Psoas muscle (tissue), 7 donors: ENCODE measurements at regions not wholly inside any gene's neighbourhood (a gene's known extent, or its start where the extent isn't known, plus 50 kb on each side); places are given as distances from the start of the nearest gene placed in this dataset.

ENCODE experiments used
- ATAC-seq, 4 donors: fragments of 200-7000 bp; cut with Tn5 transposase; one replicate each; pipeline ENCODE4 v1.9.1; 2020; ENCODE audit warnings: moderate library complexity in 3 of 4, mild to moderate bottlenecking in 2 of 4
- DNase-seq, 2 donors: peaks; one replicate each; pipeline ENCODE4 v3.0.0-alpha.2; 2020
- H3K27ac ChIP-seq: fragments of 200-600 bp; one replicate; pipeline ENCODE4 v1.8.0; 2022
- H3K27me3 ChIP-seq, 3 donors: fragments of 200-600 bp in 1 of 3; one replicate each; pipeline versions ENCODE4 v1.6.1 to v1.8.0; 2013 to 2022; ENCODE audit warnings: low read length in 2 of 3, mild to moderate bottlenecking in 2 of 3, moderate library complexity in 1 of 3; ENCODE audit not compliant: insufficient read depth in 3 of 3
- H3K36me3 ChIP-seq, 2 donors: fragments of 200-600 bp in 1 of 2; one replicate each; pipeline versions ENCODE4 v1.6.1 to v1.8.0; 2013 to 2022; ENCODE audit warnings: low read depth in 1 of 2, mild to moderate bottlenecking in 1 of 2, moderate library complexity in 1 of 2; ENCODE audit not compliant: insufficient read depth in 1 of 2
- H3K4me1 ChIP-seq: fragments of 200-600 bp; one replicate; pipeline ENCODE4 v1.8.0; 2022
- H3K4me3 ChIP-seq: fragments of 200-600 bp; one replicate; pipeline ENCODE4 v1.8.0; 2022; ENCODE audit warnings: mild to moderate bottlenecking
- H3K9me3 ChIP-seq: fragments of 200-600 bp; one replicate; pipeline ENCODE4 v1.8.0; 2022
- CTCF ChIP-seq: fragments of 200-600 bp; IDR thresholded peaks from one replicate; pipeline ENCODE4 v1.8.0; 2022; ENCODE audit warnings: antibody characterized with exemption
- WGBS, 3 donors: extraction: QIAGEN DNeasy Blood & Tissue Kit; methylation state at CpG; one replicate each; pipeline versions ENCODE4 v1.1.6 to v1.1.7; 2013; 5-methylcytosine and 5-hydroxymethylcytosine counted together
- intact Hi-C, 2 donors: fragments of 100-400 bp; cut with DNase I; formaldehyde crosslinking; loops; one replicate each; pipeline versions ENCODE4 v1.11.0 to v1.14.2; 2022
- donor health status: healthy with polysubstance abuse.
- donor health status: DM: no; HTN: no; CAD: no; lungs with moderate emphysema.
- donor health status: Bipolar disorder and iron deficiency.
- donor health status: healthy.
- donor health status: DM: yes; HTN: yes; CAD: no.
- donor health status: DM: no; HTN: no; CAD: no.
- donor health status: DM: yes; HTN: yes; CAD: no.

DNA sequence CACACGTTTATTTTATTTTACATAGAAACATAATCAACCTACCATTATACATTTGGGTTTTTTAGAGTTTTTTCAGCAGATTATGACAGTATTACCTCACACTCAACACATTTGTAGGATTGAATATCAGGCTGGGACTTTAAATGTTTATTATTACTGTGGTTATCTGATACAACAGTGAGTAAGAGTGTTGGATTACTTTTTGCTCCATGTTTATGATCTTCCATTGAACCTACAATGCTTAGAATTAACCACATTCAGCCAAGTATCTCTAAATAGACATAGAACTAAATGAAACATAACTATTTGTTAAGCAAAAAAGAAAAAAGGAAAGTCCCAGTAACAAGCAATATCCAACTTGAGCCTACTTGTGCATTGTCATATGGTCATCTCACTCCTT is 607.4 kb upstream of the PITX2 start:
- no peaks in the 10 kb centered on the region for H3K36me3 ChIP-seq
- no peaks in the 10 kb centered on the region for H3K4me1 ChIP-seq
- ATAC-seq (no peak), DNase-seq (no peak)
- 24 to 30% (median 26%) methylated on average over 1 of the region's 1 CpG for WGBS, 3 donors
- H3K27ac ChIP-seq = no peak overlapping the region
- H3K4me3 ChIP-seq = no peak overlapping the region
- no peaks in the 10 kb centered on the region for H3K9me3 ChIP-seq
- intact Hi-C loops = no loop called here
- TF ChIP-seq CTCF = no peak
- no peaks in the 10 kb centered on the region for H3K27me3 ChIP-seq

DNA sequence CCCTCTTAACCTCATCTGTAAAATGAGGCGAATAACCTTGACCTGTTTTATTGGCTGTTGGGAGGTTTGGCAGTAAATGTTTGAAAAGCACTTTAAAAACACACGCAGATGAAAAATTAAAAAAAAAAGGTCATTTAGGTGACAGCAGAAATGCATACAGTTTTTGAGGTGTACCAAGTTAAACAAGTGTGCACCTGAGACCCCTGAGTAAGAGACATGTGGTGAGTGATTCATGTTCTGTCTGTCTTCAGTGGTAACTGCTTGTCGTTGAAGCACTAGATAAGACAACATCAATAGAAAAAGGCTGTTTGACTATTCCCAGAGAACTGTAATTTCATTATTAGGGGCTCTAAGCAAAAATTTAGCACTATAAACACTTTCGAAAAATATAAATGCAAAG is 608.4 kb upstream of the PITX2 start:
- Histone ChIP-seq H3K27me3 (no peaks in the 10 kb centered on the region), H3K9me3 (no peaks in the 10 kb centered on the region), H3K4me3 (no peak overlapping the region), H3K27ac (no peak overlapping the region), H3K4me1 (no peaks in the 10 kb centered on the region), H3K36me3 (no peaks in the 10 kb centered on the region)
- whole genome bisulfite sequencing, 3 donors = 51 to 86% (median 63%) methylated on average over 4 of the region's 4 CpGs
- intact Hi-C loops = no loop called here
- DNase-seq (no peak), ATAC-seq (no peak)
- no peak for TF ChIP-seq CTCF

- intact Hi-C loops = no loop called here
- Histone ChIP-seq H3K27ac (no peak overlapping the region), H3K4me1 (no peaks in the 10 kb centered on the region), H3K4me3 (no peak overlapping the region), H3K9me3 (no peaks in the 10 kb centered on the region), H3K27me3 (no peaks in the 10 kb centered on the region), H3K36me3 (no peaks in the 10 kb centered on the region)
- DNase-seq (no peak), ATAC-seq (no peak)
- 55 to 58% (median 57%) methylated on average over 8 of the region's 8 CpGs for WGBS, 3 donors
- no peak for TF ChIP-seq CTCF
These were observed 612.1 kb upstream of the PITX2 start for GRCh38 chr4:111234939-111235338.

GRCh38 chr4:111263836-111264235 is 641.0 kb upstream of the PITX2 start:
- H3K4me1 ChIP-seq = peaks cover 5% of the 10 kb centered on the region
- H3K36me3 ChIP-seq = no peaks in the 10 kb centered on the region
- intact Hi-C loops = no loop called here
- no peaks in the 10 kb centered on the region for H3K9me3 ChIP-seq
- H3K4me3 ChIP-seq = no peak overlapping the region
- no peak overlapping the region for H3K27ac ChIP-seq
- no peaks in the 10 kb centered on the region for H3K27me3 ChIP-seq
- no peak for TF ChIP-seq CTCF
- 50 to 74% (median 65%) methylated on average over 5 of the region's 5 CpGs for WGBS, 3 donors
- DNase-seq (no peak), ATAC-seq (no peak)

DNA sequence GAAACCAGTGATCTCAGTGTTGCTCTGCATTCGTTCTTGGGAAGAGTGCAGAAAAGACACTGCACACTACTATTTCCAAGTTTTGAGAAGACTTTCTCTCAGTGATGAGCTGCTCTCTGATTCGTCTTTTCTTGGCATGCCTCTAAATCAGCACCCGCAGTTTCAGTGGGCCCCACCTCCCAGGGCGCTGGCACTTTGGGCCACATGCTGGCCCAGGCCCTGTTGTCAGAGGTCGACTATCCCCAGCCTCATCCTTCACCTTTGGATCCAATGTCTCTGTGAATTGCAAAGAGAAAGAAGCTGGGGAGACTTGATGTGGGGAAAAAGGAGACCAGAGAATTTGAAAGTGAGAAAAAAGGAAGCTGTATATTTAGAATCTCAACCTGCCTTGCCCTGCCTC is 644.1 kb upstream of the PITX2 start:
- Histone ChIP-seq H3K9me3 (no peaks in the 10 kb centered on the region), H3K4me3 (no peak overlapping the region), H3K27me3 (no peaks in the 10 kb centered on the region), H3K36me3 (no peaks in the 10 kb centered on the region), H3K4me1 (peaks cover 5% of the 10 kb centered on the region), H3K27ac (no peak overlapping the region)
- TF ChIP-seq CTCF = no peak
- 59 to 71% (median 65%) methylated on average over 5 of the region's 5 CpGs for WGBS, 3 donors
- intact Hi-C loops = no loop called here
- DNase-seq = no peak
- no peak for ATAC-seq
